ENCODE measurements at regions not wholly inside any gene's neighbourhood (a gene's known extent, or its start where the extent isn't known, plus 50 kb on each side); places are given as distances from the start of the nearest gene placed in this dataset.

GRCh38 chr9:87270221-87270847, 227.3 kb upstream of the DAPK1 start:
- no peak for DNase-seq (ENCODE audit: extremely low spot score)
- ChIA-PET CTCF (no interaction called here), POLR2A (no interaction called here)
- TF ChIP-seq, protein P1, sequence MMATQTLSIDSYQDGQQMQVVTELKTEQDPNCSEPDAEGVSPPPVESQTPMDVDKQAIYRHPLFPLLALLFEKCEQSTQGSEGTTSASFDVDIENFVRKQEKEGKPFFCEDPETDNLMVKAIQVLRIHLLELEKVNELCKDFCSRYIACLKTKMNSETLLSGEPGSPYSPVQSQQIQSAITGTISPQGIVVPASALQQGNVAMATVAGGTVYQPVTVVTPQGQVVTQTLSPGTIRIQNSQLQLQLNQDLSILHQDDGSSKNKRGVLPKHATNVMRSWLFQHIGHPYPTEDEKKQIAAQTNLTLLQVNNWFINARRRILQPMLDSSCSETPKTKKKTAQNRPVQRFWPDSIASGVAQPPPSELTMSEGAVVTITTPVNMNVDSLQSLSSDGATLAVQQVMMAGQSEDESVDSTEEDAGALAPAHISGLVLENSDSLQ (IDR thresholded peaks at IDR 0.05), result no peak
- TF ChIP-seq BHLHE40 (IDR thresholded peaks at IDR 0.05; ENCODE audit: borderline replicate concordance) (no peak), CTBP1 (IDR thresholded peaks at IDR 0.05; ENCODE audit: borderline replicate concordance) (no peak), ZNF384 (IDR thresholded peaks at IDR 0.05) (no peak), ELF4 (IDR thresholded peaks at IDR 0.05) (no peak), LEF1 (IDR thresholded peaks at IDR 0.05; ENCODE audit: borderline replicate concordance) (no peak), FOXM1 (IDR thresholded peaks at IDR 0.05; ENCODE audit: borderline replicate concordance) (no peak), L3MBTL2 (conservative IDR thresholded peaks at IDR 0.05) (no peak), NFRKB (IDR thresholded peaks at IDR 0.05) (no peak), SUZ12 (IDR thresholded peaks at IDR 0.05) (no peak), TARDBP (IDR thresholded peaks at IDR 0.05) (no peak), FOXK2 (IDR thresholded peaks at IDR 0.05) (no peak), HDGF (IDR thresholded peaks at IDR 0.05; ENCODE audit: borderline replicate concordance) (no peak), ARNT (IDR thresholded peaks at IDR 0.05) (no peak), FOXA1 (IDR thresholded peaks at IDR 0.05) (no peak), SP1 (IDR thresholded peaks at IDR 0.05) (no peak)

- ChIA-PET CTCF (no interaction called here), POLR2A (no interaction called here)
- DNase-seq (ENCODE audit: extremely low spot score), result no peak
- TF ChIP-seq FOXM1 (IDR thresholded peaks at IDR 0.05; ENCODE audit: borderline replicate concordance) (no peak), NFRKB (IDR thresholded peaks at IDR 0.05) (no peak), FOXA1 (IDR thresholded peaks at IDR 0.05) (no peak), SP1 (IDR thresholded peaks at IDR 0.05) (no peak), LEF1 (IDR thresholded peaks at IDR 0.05; ENCODE audit: borderline replicate concordance) (no peak), FOXK2 (IDR thresholded peaks at IDR 0.05) (no peak), CTBP1 (IDR thresholded peaks at IDR 0.05; ENCODE audit: borderline replicate concordance) (no peak), L3MBTL2 (conservative IDR thresholded peaks at IDR 0.05) (no peak), TARDBP (IDR thresholded peaks at IDR 0.05) (no peak), ELF4 (IDR thresholded peaks at IDR 0.05) (no peak), ARNT (IDR thresholded peaks at IDR 0.05) (no peak), SUZ12 (IDR thresholded peaks at IDR 0.05) (no peak), BHLHE40 (IDR thresholded peaks at IDR 0.05; ENCODE audit: borderline replicate concordance) (no peak), ZNF384 (IDR thresholded peaks at IDR 0.05) (no peak), HDGF (IDR thresholded peaks at IDR 0.05; ENCODE audit: borderline replicate concordance) (no peak)
- TF ChIP-seq, protein P1 (IDR thresholded peaks at IDR 0.05), result no peak
Observed at GRCh38 chr9:87270848-87271234, 226.8 kb upstream of the DAPK1 start.

- CTCF ChIA-PET, result no interaction called here
- POLR2A ChIA-PET, result no interaction called here
- no peak for DNase-seq (ENCODE audit: extremely low spot score)
- no peak for TF ChIP-seq ARNT (IDR thresholded peaks at IDR 0.05)
- no peak for TF ChIP-seq TARDBP (IDR thresholded peaks at IDR 0.05)
- TF ChIP-seq SUZ12 (IDR thresholded peaks at IDR 0.05), result no peak
- no peak for TF ChIP-seq NFRKB (IDR thresholded peaks at IDR 0.05)
- no peak for TF ChIP-seq FOXM1 (IDR thresholded peaks at IDR 0.05; ENCODE audit: borderline replicate concordance)
- no peak for TF ChIP-seq FOXK2 (IDR thresholded peaks at IDR 0.05)
- no peak for TF ChIP-seq LEF1 (IDR thresholded peaks at IDR 0.05; ENCODE audit: borderline replicate concordance)
- TF ChIP-seq BHLHE40 (IDR thresholded peaks at IDR 0.05; ENCODE audit: borderline replicate concordance), result no peak
- TF ChIP-seq, protein P1 (IDR thresholded peaks at IDR 0.05), result no peak
- no peak for TF ChIP-seq ZNF384 (IDR thresholded peaks at IDR 0.05)
- TF ChIP-seq FOXA1 (IDR thresholded peaks at IDR 0.05), result no peak
- no peak for TF ChIP-seq L3MBTL2 (conservative IDR thresholded peaks at IDR 0.05)
- no peak for TF ChIP-seq CTBP1 (IDR thresholded peaks at IDR 0.05; ENCODE audit: borderline replicate concordance)
- TF ChIP-seq HDGF (IDR thresholded peaks at IDR 0.05; ENCODE audit: borderline replicate concordance), result no peak
- TF ChIP-seq ELF4 (IDR thresholded peaks at IDR 0.05), result no peak
- TF ChIP-seq SP1 (IDR thresholded peaks at IDR 0.05), result no peak
Observed at GRCh38 chr9:87271696-87272477, 225.8 kb upstream of the DAPK1 start.

GRCh38 chr9:87275047-87275725, 222.5 kb upstream of the DAPK1 start:
- TF ChIP-seq FOXA1 (IDR thresholded peaks at IDR 0.05) (no peak), L3MBTL2 (conservative IDR thresholded peaks at IDR 0.05) (no peak), ZNF384 (IDR thresholded peaks at IDR 0.05) (no peak), ARNT (IDR thresholded peaks at IDR 0.05) (no peak), ELF4 (IDR thresholded peaks at IDR 0.05) (no peak), CTBP1 (IDR thresholded peaks at IDR 0.05; ENCODE audit: borderline replicate concordance) (no peak), SP1 (IDR thresholded peaks at IDR 0.05) (no peak), FOXM1 (IDR thresholded peaks at IDR 0.05; ENCODE audit: borderline replicate concordance) (no peak), NFRKB (IDR thresholded peaks at IDR 0.05) (no peak), TARDBP (IDR thresholded peaks at IDR 0.05) (no peak), BHLHE40 (IDR thresholded peaks at IDR 0.05; ENCODE audit: borderline replicate concordance) (no peak), FOXK2 (IDR thresholded peaks at IDR 0.05) (no peak), SUZ12 (IDR thresholded peaks at IDR 0.05) (no peak), LEF1 (IDR thresholded peaks at IDR 0.05; ENCODE audit: borderline replicate concordance) (no peak), HDGF (IDR thresholded peaks at IDR 0.05; ENCODE audit: borderline replicate concordance) (no peak)
- TF ChIP-seq, protein P1 (IDR thresholded peaks at IDR 0.05), result no peak
- DNase-seq (ENCODE audit: extremely low spot score), result no peak
- CTCF ChIA-PET, result no interaction called here
- POLR2A ChIA-PET, result no interaction called here
